SK-MEL-5 (cell line): ENCODE measurements at regions not wholly inside any gene's neighbourhood (a gene's known extent, or its start where the extent isn't known, plus 50 kb on each side); places are given as distances from the start of the nearest gene placed in this dataset.
"Not testable (repeated sequence)": the region's sequence is repeated elsewhere in the genome, so short reads cannot be mapped to it uniquely, and the experiment has no call there.

ENCODE experiments used
- DNase-seq: peaks from one replicate; pipeline ENCODE4 v3.0.0-alpha.2; 2016; ENCODE audit warnings: low read depth, low spot score
- in situ Hi-C: cut with HindIII; loops from 2 replicates; pipeline ENCODE4 v1.10.0; 2016; ENCODE audit warnings: low sequenced_read_pairs, high pct_unique_total_duplicates, low pct_unique_long_range_greater_than_20kb

GRCh38 chr14:81584495-81584894 is 50.8 kb upstream of the SEL1L start:
- DNase-seq: no peak
- in situ Hi-C loops: no loop called here

GRCh38 chr14:81589381-81590065 is 55.9 kb upstream of the SEL1L start:
- peak; percentile 10 for DNase-seq

GRCh38 chr14:81591266-81591665 is 57.6 kb upstream of the SEL1L start:
- no peak for DNase-seq
- in situ Hi-C loops: no loop called here

More at GRCh38 chr14:81589381-81590065, 55.9 kb upstream of the SEL1L start:
- in situ Hi-C loops: no loop called here

- peak; percentile 7 for DNase-seq
- in situ Hi-C loops: no loop called here
Observed at GRCh38 chr14:81594012-81594411, 60.4 kb upstream of the SEL1L start.

GRCh38 chr14:81605660-81606059 is 72.0 kb upstream of the SEL1L start:
- no peak for DNase-seq
- in situ Hi-C loops: no loop called here

- in situ Hi-C loops: no loop called here
- DNase-seq: no peak
Observed at GRCh38 chr14:81613341-81614045, 79.8 kb upstream of the SEL1L start.

GRCh38 chr14:81614302-81614701 is 80.6 kb upstream of the SEL1L start:
- DNase-seq, in situ Hi-C loops: not testable (repeated sequence)

GRCh38 chr14:81618695-81619094 is 85.0 kb upstream of the SEL1L start:
- in situ Hi-C loops: no loop called here
- no peak for DNase-seq

- in situ Hi-C loops: no loop called here
- DNase-seq: no peak
Observed at GRCh38 chr14:81619816-81620215, 86.2 kb upstream of the SEL1L start.

GRCh38 chr14:81623771-81624396 is 90.2 kb upstream of the SEL1L start:
- DNase-seq, in situ Hi-C loops: not testable (repeated sequence)

- peak; percentile 63 for DNase-seq
- in situ Hi-C loops: no loop called here
Observed at GRCh38 chr14:81625343-81625742, 91.7 kb upstream of the SEL1L start.

GRCh38 chr14:81632157-81632556 is 98.5 kb upstream of the SEL1L start:
- in situ Hi-C loops: no loop called here
- DNase-seq: no peak

- in situ Hi-C loops: no loop called here
- no peak for DNase-seq
Observed at GRCh38 chr14:81633496-81633895, 99.8 kb upstream of the SEL1L start.

- no peak for DNase-seq
- in situ Hi-C loops: no loop called here
Observed at GRCh38 chr14:81637639-81638038, 104.0 kb upstream of the SEL1L start.

GRCh38 chr14:81638656-81639280 is 105.1 kb upstream of the SEL1L start:
- no peak for DNase-seq
- in situ Hi-C loops: no loop called here

- in situ Hi-C loops: no loop called here
- no peak for DNase-seq
Observed at GRCh38 chr14:81653626-81654025, 120.0 kb upstream of the SEL1L start.

- in situ Hi-C loops: no loop called here
- peak; percentile 18 for DNase-seq
Observed at GRCh38 chr14:81655423-81656314, 122.0 kb upstream of the SEL1L start.
